ENCODE measurements at regions not wholly inside any gene's neighbourhood (a gene's known extent, or its start where the extent isn't known, plus 50 kb on each side); places are given as distances from the start of the nearest gene placed in this dataset.
"Not testable (repeated sequence)": the region's sequence is repeated elsewhere in the genome, so short reads cannot be mapped to it uniquely, and the experiment has no call there.

DNA sequence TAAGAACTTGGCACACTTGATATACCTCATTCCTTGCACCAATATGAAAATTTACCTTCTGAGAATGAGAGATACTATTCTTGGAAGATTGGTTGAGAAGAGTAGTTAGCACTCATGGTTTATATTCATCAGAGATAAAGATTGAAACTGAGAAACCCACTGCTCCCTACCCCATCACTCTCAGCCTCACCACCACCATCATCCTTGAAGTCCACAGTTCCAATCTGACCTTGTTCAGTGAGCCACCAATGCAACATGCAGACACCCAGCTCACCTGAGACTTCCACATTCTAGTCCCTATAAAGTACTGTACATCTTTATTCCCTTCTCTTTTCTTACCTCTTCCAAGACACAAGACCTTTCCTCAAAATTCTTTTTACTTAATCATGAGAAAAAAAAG, 869.0 kb downstream of the TRIB2 start:
- no peak for DNase-seq (ENCODE audit: low read depth, low spot score)

DNA sequence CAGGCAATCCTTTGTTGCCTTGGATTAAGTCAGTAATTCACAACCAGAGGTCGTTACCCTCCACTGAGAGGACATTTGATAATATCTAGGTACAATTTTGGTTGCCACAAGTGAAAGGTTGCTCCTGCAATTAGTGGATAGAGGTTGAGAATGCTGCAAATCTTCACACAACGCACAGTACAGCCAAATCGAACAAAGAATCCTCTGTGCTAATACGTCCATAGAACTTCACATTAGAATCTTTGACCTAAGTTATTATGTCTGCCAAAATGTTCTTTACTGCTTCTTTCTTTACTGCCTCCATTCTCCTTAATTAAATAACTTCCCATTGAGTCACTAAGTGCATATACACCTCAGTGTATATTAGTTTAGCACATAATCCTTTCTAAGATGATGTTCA, 879.5 kb downstream of the TRIB2 start:
- DNase-seq (ENCODE audit: low read depth, low spot score) = no peak

DNA sequence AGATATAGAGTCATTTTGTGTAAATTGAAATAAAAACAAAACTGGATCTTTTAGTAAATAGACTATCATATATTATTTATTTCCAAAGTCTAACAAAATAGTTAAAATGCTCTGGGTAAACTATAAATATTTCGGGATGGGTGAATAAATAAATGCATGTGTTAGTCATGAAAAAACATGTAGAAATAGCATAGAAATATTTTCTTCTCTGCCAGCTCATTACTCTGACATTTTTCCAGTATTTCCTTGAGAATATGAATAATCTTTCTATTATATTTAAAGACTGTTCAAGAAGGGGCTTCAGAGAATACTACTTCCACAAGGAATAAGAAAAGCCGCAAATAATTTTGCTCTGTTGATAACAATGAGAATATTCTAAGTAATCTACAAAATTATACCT, 880.4 kb downstream of the TRIB2 start:
- no peak for DNase-seq (ENCODE audit: low read depth, low spot score)

DNA sequence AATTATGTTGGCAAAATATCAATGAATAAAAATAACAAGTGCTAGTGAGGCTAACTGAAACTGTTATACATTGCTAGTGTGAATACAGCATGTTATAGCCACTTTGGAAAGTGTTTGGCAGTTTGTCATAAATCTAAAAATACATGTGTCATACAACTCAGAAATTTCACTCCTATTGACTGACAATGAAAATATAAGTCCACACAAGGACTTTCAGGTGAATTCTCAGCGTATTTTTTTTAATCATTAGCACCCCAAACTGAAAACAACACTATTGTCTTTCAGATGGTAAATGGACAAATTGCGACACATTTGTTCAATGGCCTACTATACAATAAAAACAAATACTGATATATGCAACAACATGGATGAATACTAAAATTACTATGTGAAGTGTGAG, 884.8 kb downstream of the TRIB2 start:
- DNase-seq (ENCODE audit: low read depth, low spot score) = no peak

DNA sequence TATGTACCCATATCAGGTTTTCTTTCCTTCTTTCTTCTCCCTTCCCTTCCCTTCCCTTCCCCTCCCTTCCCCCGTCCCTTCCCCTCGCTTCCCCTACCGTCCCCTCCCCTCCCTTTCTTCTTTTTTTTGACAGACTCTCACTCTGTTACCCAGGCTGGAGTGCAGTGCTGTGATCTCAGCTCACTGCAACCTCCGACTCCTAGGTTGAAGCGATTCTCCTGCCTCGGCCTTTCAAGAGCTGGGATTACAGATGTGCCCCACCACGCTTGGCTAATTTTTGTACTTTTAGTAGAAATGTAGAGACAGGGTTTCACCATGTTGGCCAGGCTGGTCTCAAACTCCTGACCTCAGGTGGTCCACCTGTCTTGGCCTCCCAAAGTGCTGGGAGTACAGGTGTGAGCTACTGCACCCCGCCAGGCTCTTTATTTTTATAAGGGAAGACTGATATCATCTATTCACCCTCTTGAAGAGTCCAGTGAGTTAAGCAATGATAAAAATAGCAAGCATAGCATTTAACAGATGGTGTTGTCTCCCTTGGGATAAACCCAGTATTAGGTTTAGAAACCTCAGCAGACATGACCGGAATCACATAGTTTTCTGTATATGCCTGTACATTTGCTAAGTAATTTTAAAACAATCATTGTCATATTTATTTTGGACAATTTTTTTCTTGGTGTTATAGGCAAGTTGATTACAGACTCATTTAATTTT, 888.4 kb downstream of the TRIB2 start:
- DNase-seq (ENCODE audit: low read depth, low spot score) = no peak

DNA sequence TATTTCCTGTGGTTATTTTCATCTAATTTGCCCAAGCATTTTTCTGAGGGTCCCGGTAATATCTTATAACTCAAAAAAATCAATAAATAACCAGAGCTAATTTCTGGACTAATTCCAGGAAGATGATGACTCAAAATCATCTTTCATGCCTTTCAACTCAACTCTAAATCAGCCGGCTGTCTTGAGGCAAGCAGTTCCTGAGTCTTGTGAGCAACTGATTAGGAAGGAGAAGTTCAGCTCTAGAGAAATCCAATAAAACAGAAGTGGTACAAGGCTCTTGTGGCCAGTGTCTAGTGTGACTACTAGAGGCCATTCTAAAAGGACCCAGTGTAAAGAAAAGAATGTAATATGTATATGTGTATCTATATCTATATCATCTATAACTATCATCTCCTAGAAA, 890.4 kb downstream of the TRIB2 start:
- DNase-seq (ENCODE audit: low read depth, low spot score) = no peak

- no peak for DNase-seq (ENCODE audit: low read depth, low spot score)
Observed at GRCh38 chr2:13611939-13612338, 895.2 kb downstream of the TRIB2 start.

GRCh38 chr2:13616059-13616458, 899.3 kb downstream of the TRIB2 start:
- no peak for DNase-seq (ENCODE audit: low read depth, low spot score)

DNA sequence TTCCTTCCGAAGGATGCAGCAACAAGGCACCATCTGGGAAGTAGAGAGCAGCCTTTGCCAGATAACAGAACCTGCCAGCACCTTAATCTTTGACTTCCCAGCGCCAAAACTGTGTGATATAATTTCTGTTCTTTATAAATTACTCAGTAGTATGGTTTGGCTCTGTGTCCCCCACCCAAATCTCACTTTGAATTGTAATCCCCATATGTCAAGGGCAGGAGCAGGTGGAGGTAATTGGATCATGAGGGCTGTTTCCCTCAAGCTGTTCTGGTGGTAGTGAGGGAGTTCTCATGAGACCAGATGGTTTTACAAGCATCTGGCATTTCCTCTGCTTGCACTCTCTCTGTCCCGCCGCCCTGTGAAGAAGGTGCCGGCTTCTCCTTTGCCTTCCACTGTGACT, 899.9 kb downstream of the TRIB2 start:
- DNase-seq (ENCODE audit: low read depth, low spot score) = no peak

- DNase-seq (ENCODE audit: low read depth, low spot score) = no peak
Observed at GRCh38 chr2:13628122-13628521, 911.4 kb downstream of the TRIB2 start.

- DNase-seq (ENCODE audit: low read depth, low spot score) = no peak
Observed at GRCh38 chr2:13638181-13638580, 921.4 kb downstream of the TRIB2 start.

- DNase-seq (ENCODE audit: low read depth, low spot score) = no peak
Observed at GRCh38 chr2:13649918-13650317, 933.2 kb downstream of the TRIB2 start.

DNA sequence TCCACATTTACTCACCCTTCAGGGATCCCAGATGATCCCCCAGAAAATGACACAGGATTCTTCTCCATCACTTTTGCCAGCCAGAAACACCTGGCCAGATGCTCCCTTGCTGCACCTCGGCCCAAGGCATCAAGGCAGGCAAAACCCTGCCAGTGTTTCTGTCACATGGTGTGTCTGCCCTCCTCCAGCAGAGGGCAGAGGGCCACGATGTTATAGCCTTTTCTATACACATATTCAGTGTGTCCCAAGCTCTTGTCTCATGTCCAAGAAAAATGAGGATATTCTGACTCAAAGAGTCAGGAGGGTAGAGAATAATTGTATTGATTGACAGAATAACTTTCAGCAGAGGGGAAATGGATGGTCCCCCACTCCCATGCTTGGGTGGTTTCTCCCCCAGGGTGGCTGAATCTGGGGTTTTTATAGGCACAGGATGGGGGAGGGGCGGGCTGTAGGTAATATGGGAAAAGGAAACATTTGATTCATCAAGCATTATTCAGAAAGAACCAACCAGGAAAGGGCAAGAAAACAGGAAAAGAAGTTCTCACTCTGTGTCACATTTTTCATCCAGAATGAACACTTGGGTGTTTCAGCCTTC, 933.9 kb downstream of the TRIB2 start:
- DNase-seq (ENCODE audit: low read depth, low spot score) = no peak

GRCh38 chr2:13651684-13652131, 935.0 kb downstream of the TRIB2 start:
- DNase-seq (ENCODE audit: low read depth, low spot score) = no peak

DNA sequence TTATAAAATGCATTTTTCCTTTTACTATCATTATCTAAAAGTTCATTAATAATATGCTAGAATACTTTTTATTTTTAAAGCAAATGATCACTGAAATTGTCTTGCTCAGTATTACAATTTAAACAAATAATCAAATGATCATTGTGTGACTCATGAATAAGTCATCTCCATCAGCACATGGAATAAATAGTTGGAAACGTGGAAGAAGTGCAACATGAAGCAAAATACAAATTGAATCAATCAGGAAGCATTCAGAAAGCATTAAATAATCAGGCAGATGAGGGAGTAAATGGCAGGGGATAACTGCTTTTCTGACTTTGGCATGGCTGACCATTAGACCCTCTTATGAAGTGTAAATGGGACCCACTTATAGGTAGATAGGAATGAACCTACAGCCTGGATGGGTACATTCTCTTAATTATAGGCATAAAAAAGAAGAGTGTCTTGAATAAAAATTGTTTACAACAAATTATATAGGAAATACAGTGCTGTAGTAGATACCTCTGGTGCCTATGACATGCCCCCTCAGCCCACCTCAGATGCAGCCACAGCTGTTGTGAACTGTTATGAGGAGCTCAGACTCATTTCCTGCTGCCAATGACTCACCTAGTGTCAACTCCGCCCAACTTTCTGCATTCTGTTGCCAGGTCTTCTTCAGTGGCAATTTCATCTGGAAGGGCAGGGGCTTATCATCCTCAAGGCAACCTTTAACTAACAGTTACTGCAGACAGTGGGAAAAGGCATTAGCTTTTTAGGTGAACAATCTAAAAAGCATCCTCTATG, 936.0 kb downstream of the TRIB2 start:
- no peak for DNase-seq (ENCODE audit: low read depth, low spot score)

DNA sequence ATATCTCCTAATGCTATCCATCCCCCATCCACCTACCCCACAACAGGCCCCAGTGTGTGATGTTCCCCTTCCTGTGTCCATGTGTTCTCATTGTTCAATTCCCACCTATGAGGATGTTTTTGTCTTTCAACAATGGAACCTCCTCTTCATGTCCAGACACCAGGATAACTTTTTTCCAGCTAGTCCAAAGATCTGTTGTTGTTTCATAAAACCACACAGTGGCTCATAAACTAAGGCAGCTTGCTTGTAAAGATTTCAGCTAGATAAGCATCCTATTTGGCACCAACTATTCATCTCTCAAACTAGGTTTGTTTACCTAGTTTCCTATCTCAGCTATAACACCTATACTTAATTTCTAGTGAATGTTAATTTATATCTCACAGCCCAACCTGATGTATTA, 937.7 kb downstream of the TRIB2 start:
- DNase-seq (ENCODE audit: low read depth, low spot score) = no peak

DNA sequence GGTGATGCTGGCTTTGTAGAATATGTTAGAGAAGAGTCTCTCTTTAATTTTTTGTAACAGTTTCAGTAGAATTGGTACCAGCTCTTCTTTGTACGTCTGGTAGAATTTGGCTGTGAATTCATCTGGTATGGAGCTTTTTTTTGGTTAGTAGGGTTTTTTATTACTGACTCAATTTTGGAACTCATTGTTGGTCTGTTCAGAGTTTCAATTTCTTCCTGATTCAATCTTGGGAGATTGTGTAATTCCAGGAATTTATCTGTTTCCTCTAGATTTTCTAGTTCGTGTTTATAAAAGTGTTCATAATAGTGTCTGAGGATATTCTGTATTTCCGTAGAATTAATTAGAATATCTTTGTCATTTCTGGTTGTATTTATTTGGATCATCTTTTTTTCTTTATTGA, 943.5 kb downstream of the TRIB2 start:
- DNase-seq (ENCODE audit: low read depth, low spot score) = no peak

DNA sequence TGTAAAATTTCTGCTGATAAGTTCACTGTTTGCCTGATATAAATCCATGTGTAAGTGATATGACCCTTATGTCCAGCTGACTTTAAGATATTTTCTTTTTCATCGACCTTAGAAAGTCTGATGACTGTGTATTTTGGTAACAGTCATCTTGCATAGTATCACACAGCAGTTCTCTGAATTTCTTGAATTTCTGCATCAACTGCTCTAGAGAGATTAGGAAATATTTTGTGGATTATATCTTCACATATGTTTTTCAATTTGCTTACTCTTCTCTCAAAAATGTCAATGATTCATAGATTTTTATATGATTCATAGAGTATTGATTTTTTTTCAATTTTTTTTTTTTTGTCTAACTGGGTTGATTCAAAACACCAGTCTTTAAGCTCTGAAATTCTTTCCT, 945.3 kb downstream of the TRIB2 start:
- no peak for DNase-seq (ENCODE audit: low read depth, low spot score)

DNA sequence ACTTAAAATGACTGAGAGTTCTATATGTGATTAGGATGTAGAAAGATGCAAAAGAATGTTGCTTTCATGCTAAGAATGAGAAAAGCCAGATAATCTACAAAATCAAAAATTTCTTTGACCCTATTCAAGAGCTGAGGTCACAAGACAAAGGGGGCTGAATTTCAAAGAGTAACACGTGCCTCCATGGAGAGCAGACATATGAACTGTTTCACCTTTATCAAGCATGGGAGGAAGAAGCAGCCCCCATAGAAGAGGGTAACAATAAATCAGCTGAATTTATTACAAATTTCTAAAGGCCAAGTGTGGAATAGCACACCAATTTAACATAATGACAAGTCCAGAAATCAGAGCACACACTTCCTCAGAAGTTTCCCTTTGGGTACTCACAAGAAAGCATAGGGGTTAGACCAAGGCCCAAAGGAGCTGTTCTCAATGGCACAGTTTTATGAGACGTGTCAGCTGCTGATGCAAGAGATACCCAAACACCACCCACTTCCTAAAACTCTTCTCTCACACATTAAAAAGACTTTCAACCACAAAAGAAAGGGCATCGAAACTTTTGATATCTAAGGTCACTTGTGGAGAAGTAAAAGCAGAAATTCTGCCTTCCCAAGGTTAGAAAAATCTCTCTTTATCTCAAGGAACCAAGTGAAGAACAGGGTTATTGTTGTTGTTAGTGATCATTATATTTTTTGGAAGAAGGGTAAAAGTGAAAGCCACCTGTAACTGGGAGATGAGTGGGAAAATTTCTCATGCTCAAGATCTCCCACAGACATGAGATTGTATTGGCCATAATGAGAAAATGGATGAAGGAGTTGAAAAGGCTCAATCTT, 950.1 kb downstream of the TRIB2 start:
- DNase-seq (ENCODE audit: low read depth, low spot score) = no peak

GRCh38 chr2:13667415-13667757, 950.6 kb downstream of the TRIB2 start:
- no peak for DNase-seq (ENCODE audit: low read depth, low spot score)

DNA sequence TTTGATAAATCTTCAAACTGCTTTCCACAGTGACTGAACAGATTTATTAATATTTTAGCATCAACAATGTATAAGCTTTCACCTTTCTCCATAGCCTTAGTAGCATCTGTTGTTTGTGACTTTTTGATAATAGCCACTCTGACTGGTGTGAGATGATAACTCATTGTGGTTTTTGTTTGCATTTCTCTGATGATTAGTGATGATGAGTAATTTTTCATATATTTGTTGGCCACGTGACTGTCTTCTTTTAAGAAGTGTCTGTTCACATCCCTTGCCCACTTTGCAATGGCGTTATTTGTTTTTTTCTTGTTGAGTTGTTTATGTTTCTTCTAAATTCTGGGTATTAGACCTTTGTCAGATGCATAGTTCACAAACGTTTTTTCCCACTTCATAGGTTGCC, 952.9 kb downstream of the TRIB2 start:
- DNase-seq (ENCODE audit: low read depth, low spot score) = no peak

DNA sequence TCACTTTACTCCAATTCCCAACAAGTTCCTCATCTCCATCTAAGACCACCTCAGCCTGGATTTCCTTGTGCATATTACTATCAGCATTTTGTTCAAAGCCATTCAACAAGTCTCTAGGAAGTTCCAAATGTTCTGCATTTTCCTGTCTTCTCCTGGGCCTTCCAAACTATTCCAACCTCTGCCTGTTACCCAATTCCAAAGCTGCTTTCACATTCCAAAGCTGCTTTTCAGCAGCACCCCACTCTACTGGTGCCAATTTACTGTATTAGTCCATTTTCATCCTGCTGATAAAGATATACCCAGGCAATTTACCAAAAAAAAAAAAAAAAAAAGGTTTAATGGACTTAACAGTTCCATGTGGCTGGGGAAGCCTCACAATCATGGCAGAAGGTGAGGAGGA, 957.1 kb downstream of the TRIB2 start:
- not testable (repeated sequence) for DNase-seq (ENCODE audit: low read depth, low spot score)

Data from brain pericyte (primary cell).